Thyroid gland (tissue), 4 donors: ENCODE measurements at regions not wholly inside any gene's neighbourhood (a gene's known extent, or its start where the extent isn't known, plus 50 kb on each side); places are given as distances from the start of the nearest gene placed in this dataset.

Experiments
- CTCF ChIP-seq, 6 experiments: fragments of 200-600 bp in 3 of 6; fragments of 450-650 bp in 3 of 6; sonication (generic) in 3 of 6; IDR thresholded peaks; one replicate each; pipeline ENCODE4 v1.5.1; 2016 to 2019; ENCODE audit warnings: antibody characterized with exemption in 6 of 6, mild to moderate bottlenecking in 2 of 6, inconsistent platforms in 1 of 6, moderate library complexity in 1 of 6
- POLR2A ChIP-seq, 2 donors: fragments of 450-650 bp; IDR thresholded peaks; one replicate each; pipeline ENCODE4 v1.6.1; 2017; ENCODE audit warnings: antibody characterized with exemption in 2 of 2, mild to moderate bottlenecking in 2 of 2, moderate library complexity in 1 of 2

- TF ChIP-seq POLR2A (IDR thresholded peaks at IDR 0.05) (no peak), CTCF (IDR thresholded peaks at IDR 0.05) (no peak)
Measured at GRCh38 chr16:48905632-48906505, 295.9 kb upstream of the N4BP1 start.
